ENCODE measurements at regions not wholly inside any gene's neighbourhood (a gene's known extent, or its start where the extent isn't known, plus 50 kb on each side); places are given as distances from the start of the nearest gene placed in this dataset.

- no peak for TF ChIP-seq POLR2A (IDR thresholded peaks at IDR 0.05; ENCODE audit: low read depth, low read length)
- TF ChIP-seq POLR2AphosphoS5 (IDR thresholded peaks at IDR 0.05; ENCODE audit: low read depth, low read length): no peak
- TF ChIP-seq TAF1 (IDR thresholded peaks at IDR 0.05; ENCODE audit: borderline replicate concordance, low read depth, low read length): no peak
These were observed 692.4 kb downstream of the MTRR start for GRCh38 chr5:8561224-8561840.
